HG02678 (cell line): ENCODE measurements at regions not wholly inside any gene's neighbourhood (a gene's known extent, or its start where the extent isn't known, plus 50 kb on each side); places are given as distances from the start of the nearest gene placed in this dataset.

ENCODE experiments used
- ATAC-seq: cut with Tn5 transposase; IDR thresholded peaks from one replicate; pipeline ENCODE4 v1.9.1; 2021; ENCODE audit warnings: mild to moderate bottlenecking, moderate library complexity; ENCODE audit not compliant: unreplicated experiment

GRCh38 chr11:111444040-111444439, 65.0 kb upstream of the POU2AF1 start:
- no peak for ATAC-seq

DNA sequence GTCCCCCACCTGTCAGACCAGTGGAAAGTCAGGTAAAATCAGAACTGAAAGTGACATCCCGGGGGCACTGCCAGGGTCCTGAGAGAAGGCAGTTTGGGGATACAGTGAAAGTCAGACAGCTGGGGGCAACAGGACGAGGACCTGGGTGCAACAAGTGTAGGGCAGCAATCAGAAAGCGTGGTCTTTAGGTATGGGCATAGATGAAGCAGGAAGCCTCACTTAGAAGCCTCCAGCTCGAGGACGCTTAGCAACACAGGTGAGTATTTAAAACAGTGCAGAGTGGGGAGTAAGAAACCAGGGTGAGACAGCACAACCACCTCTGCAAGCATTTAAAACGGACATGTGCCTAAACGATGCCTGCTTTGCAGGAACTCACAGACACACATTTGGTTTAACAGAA, 64.6 kb upstream of the POU2AF1 start:
- ATAC-seq, result no peak

DNA sequence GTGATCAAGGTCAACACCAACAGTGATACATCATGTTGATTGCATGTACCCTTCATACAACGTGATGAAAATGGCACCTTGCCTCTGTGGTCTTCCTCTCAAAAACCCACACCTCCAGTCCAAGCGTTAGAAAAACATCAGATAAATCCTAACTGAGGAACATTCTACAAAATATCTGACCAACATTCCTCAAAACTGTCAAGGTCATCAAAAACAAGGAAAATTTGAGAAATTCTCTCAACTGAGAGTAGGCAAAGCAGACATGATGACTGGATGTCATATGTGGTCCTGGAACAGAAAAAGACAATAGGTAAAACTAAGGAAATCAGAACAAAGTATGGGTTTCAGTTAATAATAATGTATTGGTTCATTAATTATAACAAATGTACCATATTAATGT, 64.0 kb upstream of the POU2AF1 start:
- no peak for ATAC-seq

DNA sequence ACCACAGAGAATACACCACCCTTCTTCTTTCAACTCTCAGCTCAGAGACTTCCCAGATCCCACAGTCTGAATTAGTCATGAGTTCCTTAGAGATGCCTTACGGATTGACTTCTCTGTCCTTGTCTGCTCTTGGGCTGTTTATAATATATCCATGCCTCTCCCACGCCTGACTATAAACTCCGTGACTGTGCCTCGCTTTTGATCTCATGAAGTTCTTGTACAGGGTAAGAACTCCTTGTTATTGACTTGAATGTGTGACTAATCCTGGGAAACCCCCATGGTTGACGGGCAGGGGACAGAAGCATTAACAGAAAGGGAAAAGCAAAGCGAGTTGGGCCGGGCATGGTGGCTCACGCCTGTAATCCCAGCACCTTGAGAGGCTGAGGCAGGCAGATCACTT, 62.4 kb upstream of the POU2AF1 start:
- no peak for ATAC-seq

DNA sequence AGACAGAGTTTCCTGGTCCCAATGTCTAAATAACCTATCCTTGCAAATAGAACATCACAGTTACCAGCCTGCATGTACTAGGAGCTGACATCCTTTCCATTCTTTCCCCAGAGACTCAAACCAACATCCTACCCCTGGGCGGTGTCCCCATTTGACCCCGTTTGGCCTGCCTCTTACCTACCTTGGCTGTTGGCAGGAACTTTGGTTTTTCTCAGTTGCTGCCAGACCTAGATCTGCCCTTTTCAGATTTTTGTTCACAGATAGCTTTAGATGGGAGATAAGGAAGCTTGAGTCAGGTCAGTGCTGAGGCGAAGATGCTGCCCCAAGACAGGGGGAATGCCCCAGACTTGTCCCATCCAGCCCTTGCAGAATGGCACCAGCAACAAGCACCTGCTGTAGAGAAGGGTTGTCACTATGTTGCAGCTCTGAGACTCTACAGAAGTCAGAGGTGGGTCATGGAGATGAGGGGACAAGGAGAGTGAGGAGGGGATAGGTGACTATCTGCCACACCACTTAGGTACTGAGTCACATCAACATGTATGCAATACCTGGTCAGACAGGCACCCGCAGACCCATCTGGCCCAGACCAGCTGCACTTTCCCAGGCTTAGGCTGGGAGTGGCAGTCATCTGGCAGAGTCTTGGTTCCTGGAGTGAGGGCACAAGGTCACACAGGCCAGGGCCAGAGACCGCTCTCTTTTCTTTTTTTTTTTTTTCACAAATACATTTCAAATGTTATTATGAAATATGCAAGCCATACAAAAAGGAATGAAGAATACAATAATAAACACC, 61.5 kb upstream of the POU2AF1 start:
- no peak for ATAC-seq

DNA sequence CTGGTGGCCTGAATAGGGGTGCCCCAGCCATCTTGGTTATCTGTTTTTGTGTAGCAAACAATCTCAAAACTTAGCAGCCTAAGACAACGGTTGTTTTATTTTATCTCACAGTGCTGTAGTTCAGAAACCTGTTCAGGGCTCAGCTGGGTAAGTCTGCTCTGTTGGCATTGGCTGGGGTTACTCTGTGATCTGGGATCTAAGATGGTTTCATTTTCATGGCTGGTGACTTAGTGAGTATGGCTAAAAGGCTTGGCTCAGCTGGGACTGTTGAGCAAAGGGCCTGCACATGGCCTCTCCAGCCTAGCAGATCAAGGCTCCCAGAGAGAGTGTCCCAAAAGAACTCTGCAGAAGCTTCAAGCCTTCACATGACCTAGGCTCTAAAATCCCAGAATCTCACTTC, 60.8 kb upstream of the POU2AF1 start:
- no peak for ATAC-seq

GRCh38 chr11:111438846-111439520, 59.9 kb upstream of the POU2AF1 start:
- ATAC-seq, result peak; percentile 64

GRCh38 chr11:111438168-111438567, 59.1 kb upstream of the POU2AF1 start:
- ATAC-seq, result no peak

- no peak for ATAC-seq
These were observed 56.1 kb upstream of the POU2AF1 start for GRCh38 chr11:111435046-111435698.

DNA sequence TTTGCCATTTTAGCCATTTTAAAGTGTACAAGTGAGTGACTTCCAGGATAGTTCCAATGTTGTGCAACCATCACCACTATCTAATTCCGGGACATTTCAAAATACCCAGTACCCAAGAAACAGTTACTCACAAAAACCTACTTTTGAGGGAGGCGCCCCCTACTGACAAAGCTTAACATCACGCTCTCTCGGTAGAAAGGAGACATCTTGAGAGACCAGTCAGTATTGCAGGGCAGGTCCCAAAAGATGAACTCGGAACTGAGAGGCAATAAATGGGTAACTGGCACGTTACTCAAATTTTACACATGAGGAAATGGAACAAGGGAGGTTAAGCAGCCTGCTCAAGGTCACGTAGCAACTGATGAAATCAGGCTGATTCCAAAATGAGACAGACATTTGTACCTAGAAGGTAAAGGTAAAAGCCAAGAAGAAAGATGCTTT, 50.0 kb upstream of the POU2AF1 start:
- ATAC-seq, result peak; percentile 76
